ENCODE measurements at regions not wholly inside any gene's neighbourhood (a gene's known extent, or its start where the extent isn't known, plus 50 kb on each side); places are given as distances from the start of the nearest gene placed in this dataset.

DNA sequence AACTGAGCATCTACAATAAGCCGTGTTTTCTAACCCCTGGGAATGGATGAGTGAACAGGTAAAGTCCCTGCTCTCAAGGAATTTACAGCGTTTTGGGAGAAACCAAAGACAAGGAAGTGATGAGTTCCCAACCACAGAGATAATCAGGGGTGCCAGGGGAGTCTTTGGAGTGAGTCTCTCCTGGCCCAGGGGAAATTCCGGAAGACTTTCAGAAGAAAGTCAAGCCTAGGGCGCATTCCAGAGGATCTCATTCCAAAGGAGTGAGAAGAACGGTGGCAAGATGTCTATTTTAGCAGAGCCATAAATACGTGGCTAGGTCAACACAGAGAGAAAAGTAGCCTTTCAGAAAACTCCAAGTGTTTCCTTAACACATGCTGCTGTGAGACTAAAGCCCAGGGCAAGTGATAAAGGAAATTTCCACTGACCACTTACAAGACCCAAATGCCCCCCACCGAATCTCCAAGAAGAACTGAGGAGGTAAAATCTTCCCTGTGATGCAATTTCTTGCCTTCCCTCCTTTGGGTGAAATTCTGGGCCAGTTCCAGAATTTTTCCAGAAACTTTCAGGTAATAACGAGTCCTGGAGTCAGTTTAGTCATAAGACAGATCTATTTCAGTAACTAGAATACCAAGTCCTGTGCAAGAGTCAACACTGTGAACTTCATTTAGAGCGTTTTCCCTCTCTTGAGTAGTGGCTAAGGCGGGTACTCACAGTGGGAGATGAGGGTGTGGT is 437.4 kb downstream of the NR2F2 start:
- no TSS peak for BruUV-seq (replicated peaks)
- Histone ChIP-seq H2AFZ (ENCODE audit: low read length) (no peak overlapping the region), H3K27ac (ENCODE audit: extremely low read length, insufficient read depth, low read length) (no peak overlapping the region), H3K4me1 (ENCODE audit: insufficient read depth, low read length) (no peaks in the 10 kb centered on the region), H3K36me3 (replicated peaks in 1 of 2; ENCODE audit: control insufficient read depth in 1 of 2, insufficient read depth in 2 of 2, low read length in 2 of 2) (no peaks in the 10 kb centered on the region), H3K27me3 (ENCODE audit: control insufficient read depth in 1 of 2, insufficient read depth in 2 of 2, low read length in 2 of 2) (no peaks in the 10 kb centered on the region), H4K20me1 (ENCODE audit: insufficient read depth, low read length) (no peaks in the 10 kb centered on the region), H3K4me2 (ENCODE audit: low read depth, low read length) (no peak overlapping the region), H3K4me3 (replicated peaks in 1 of 3; ENCODE audit: insufficient read depth in 1 of 3, low read depth in 2 of 3, low read length in 3 of 3) (no peak overlapping the region), H3K9me3 (ENCODE audit: low read length) (no peaks in the 10 kb centered on the region; the same call in 1 of the 2 replicates), H3K9ac (ENCODE audit: insufficient read depth, low read depth, low read length) (no peak overlapping the region), H3K79me2 (ENCODE audit: insufficient read depth, low read length) (no peaks in the 10 kb centered on the region)
- no peak for FAIRE-seq
- WGBS (ENCODE audit: low lambda C conversion rate): 9% methylated on average over 9 of the region's 10 CpGs
- TF ChIP-seq FOXK1 (CRISPR knock-in tag; IDR thresholded peaks at IDR 0.05; ENCODE audit: borderline replicate concordance, low read depth) (no peak), ZNF775 (CRISPR knock-in tag; IDR thresholded peaks at IDR 0.05; ENCODE audit: borderline replicate concordance) (no peak), BCL6 (CRISPR knock-in tag; IDR thresholded peaks at IDR 0.05) (no peak), ZNF18 (CRISPR knock-in tag; IDR thresholded peaks at IDR 0.05; ENCODE audit: insufficient replicate concordance) (no peak), HIC2 (CRISPR knock-in tag; IDR thresholded peaks at IDR 0.05; ENCODE audit: low read depth) (no peak), ZNF703 (CRISPR knock-in tag; IDR thresholded peaks at IDR 0.05; ENCODE audit: borderline replicate concordance) (no peak), ZSCAN31 (CRISPR knock-in tag; IDR thresholded peaks at IDR 0.05; ENCODE audit: low read depth) (no peak), PHF20 (CRISPR knock-in tag; IDR thresholded peaks at IDR 0.05) (no peak), MTERF4 (CRISPR knock-in tag; IDR thresholded peaks at IDR 0.05) (no peak), EED (CRISPR knock-in tag; IDR thresholded peaks at IDR 0.05) (no peak)
- TF ChIP-seq, protein P1, sequence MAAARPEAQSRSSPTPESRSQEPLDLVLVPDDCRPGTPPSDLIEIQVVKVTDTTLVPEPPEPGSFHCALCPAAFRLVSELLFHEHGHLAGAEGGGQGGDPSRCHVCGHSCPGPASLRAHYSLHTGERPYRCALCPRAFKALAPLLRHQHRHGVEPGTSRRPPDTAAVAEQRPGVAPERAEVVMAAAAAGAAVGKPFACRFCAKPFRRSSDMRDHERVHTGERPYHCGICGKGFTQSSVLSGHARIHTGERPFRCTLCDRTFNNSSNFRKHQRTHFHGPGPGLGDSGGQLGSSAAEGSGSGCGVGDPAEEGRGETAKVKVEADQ (CRISPR knock-in tag; IDR thresholded peaks at IDR 0.05; ENCODE audit: borderline replicate concordance): no peak
- ChIA-PET CTCF (ENCODE audit: low intra/inter-chr PET ratio, low total read pairs) (no interaction called here), POLR2A (no interaction called here)
- DNase-seq (ENCODE audit: low spot score): no peak
- intact Hi-C loops (cut with micrococcal nuclease; ENCODE audit: unreplicated experiment): no loop called here
- ATAC-seq: no peak
- in situ Hi-C loops (cut with HindIII; ENCODE audit: extremely low pct_ligation_motif_present, low pct_unique_long_range_greater_than_20kb): no loop called here

All from HepG2 (cell line).